ENCODE measurements at regions not wholly inside any gene's neighbourhood (a gene's known extent, or its start where the extent isn't known, plus 50 kb on each side); places are given as distances from the start of the nearest gene placed in this dataset.

DNA sequence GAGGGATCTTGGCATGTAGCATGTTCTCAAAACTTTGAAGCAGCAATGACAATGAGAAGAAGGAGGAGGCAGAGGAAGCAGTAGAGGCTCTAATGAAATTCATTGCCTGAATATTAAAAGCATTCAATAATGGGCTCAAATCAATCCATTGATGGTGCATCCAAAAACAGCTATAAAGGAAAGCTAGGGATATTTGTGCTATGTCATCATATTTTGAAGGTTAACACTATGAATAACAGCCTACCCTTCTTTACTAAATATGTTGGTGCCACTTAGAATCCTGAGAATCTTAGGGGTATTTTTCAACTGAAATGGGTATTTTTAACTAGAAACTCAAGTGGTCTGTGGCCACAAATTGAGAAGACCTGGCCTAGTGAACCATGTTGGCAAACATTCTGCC lies 153.7 kb downstream of the SETD4 start:
- Histone ChIP-seq H3K27ac (no peak overlapping the region), H3K36me3 (no peaks in the 10 kb centered on the region), H3K4me3 (no peak overlapping the region), H3K9me3 (no peaks in the 10 kb centered on the region), H3K4me1 (no peaks in the 10 kb centered on the region), H3K27me3 (no peaks in the 10 kb centered on the region)
- DNase-seq (no peak), ATAC-seq (no peak), FAIRE-seq (no peak)
- intact Hi-C loops (cut with DNase I) = no loop called here
- TF ChIP-seq, protein P1, sequence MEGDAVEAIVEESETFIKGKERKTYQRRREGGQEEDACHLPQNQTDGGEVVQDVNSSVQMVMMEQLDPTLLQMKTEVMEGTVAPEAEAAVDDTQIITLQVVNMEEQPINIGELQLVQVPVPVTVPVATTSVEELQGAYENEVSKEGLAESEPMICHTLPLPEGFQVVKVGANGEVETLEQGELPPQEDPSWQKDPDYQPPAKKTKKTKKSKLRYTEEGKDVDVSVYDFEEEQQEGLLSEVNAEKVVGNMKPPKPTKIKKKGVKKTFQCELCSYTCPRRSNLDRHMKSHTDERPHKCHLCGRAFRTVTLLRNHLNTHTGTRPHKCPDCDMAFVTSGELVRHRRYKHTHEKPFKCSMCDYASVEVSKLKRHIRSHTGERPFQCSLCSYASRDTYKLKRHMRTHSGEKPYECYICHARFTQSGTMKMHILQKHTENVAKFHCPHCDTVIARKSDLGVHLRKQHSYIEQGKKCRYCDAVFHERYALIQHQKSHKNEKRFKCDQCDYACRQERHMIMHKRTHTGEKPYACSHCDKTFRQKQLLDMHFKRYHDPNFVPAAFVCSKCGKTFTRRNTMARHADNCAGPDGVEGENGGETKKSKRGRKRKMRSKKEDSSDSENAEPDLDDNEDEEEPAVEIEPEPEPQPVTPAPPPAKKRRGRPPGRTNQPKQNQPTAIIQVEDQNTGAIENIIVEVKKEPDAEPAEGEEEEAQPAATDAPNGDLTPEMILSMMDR (IDR thresholded peaks at IDR 0.05) = no peak

DNA sequence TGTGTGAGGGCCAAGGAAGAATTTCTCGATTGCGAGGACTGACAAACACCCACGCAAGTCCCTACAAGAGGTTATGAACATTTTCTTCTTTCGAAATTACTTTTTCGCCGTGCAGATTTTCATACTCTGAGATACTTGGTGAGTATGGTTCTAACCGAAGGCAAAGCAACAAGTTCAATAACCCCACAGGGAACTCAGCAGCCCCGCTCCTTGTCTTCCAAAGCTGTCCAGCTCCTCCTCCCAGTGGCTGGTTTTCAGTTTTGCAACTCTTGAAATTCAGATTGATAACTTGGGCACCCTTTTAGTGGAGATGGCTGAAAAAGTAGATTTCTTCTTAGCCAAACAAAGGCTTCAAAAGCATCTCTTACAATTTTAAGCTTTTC lies 154.4 kb downstream of the SETD4 start:
- TF ChIP-seq, protein P1 (IDR thresholded peaks at IDR 0.05) = no peak
- FAIRE-seq (no peak), DNase-seq (no peak), ATAC-seq (no peak)
- Histone ChIP-seq H3K36me3 (no peaks in the 10 kb centered on the region), H3K4me1 (no peaks in the 10 kb centered on the region), H3K27ac (no peak overlapping the region), H3K9me3 (no peaks in the 10 kb centered on the region), H3K27me3 (no peaks in the 10 kb centered on the region), H3K4me3 (no peak overlapping the region)
- intact Hi-C loops (cut with DNase I) = no loop called here
- WGBS, 2 donors = 88 to 91% methylated on average over 8 of the region's 8 CpGs

DNA sequence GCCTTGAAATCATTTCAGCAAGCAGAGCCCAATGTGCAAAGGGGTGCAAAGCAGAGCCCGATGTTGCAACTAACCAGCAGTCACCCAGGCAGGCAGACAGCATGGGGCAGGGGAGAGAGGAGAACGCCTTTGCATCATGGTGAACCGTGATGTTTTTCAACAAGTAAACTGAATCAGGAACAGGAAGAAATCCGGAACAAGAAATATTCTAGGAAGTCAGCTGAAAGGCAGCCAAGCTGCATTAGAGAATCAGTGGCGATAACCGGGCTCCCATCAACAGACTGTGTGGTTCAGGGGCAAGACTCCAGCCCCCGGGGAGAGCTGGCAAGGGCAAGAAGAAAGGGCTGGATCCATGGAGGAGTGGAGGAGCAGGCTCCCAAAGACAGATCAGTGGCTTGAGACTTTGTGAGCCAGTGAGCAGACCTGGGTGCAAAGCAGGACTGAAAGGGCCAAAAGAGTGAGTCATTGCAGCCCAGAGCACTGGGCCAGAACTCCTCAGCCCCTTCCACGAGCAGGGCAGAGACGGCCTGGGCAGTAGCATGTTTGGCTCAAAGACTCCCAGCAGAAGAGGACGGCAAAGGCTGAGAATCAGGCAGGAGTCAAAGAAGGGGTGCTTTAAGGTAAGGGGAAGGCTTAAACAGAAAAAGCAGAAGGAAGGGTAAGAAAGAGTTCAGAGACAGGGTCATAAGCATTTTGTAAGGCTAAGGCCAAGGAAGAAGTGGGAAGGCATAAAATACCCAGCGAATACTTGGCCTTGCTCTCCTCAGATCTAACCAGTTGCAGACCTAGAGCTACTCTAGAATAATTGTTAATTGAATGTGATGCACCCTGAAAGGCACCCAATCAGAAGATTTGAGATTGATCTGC lies 155.0 kb downstream of the SETD4 start:
- 73 to 78% methylated on average over 11 of the region's 11 CpGs for WGBS, 2 donors
- no peak overlapping the region for H3K27ac ChIP-seq
- FAIRE-seq = no peak

DNA sequence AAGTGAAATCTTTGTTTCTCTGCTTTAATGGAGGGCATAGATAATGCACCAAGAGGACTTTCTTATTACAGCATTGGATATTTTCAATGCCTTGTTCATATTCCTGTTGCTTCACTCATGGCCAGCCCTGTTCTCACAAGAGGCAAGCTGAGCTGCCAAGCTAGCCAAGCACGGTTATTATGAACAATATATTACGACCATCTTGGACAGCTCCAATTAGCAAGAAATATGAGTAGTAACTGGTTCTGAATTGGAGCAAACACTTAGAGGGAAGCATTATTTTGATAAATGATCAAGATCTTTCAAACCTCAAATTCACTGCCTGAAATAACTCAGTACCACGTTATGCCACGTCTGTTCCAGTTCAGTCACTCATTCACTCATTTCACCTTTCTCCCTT lies 159.8 kb downstream of the SETD4 start:
- whole genome bisulfite sequencing, 2 donors = 44 to 46% methylated on average over 4 of the region's 4 CpGs
- FAIRE-seq = no peak
- Histone ChIP-seq H3K36me3 (no peaks in the 10 kb centered on the region), H3K9me3 (no peaks in the 10 kb centered on the region), H3K27ac (no peak overlapping the region), H3K27me3 (no peaks in the 10 kb centered on the region), H3K4me1 (no peaks in the 10 kb centered on the region), H3K4me3 (no peak overlapping the region)
- no peak for ATAC-seq
- intact Hi-C loops (cut with DNase I) = no loop called here
- TF ChIP-seq, protein P1 (IDR thresholded peaks at IDR 0.05) = no peak
- no peak for DNase-seq

More for the DNA sequence above, 155.0 kb downstream of the SETD4 start:
- intact Hi-C loops (cut with DNase I) = no loop called here
- Histone ChIP-seq H3K27me3 (no peaks in the 10 kb centered on the region), H3K4me3 (no peak overlapping the region), H3K9me3 (no peaks in the 10 kb centered on the region), H3K36me3 (no peaks in the 10 kb centered on the region), H3K4me1 (no peaks in the 10 kb centered on the region)
- TF ChIP-seq, protein P1 (IDR thresholded peaks at IDR 0.05) = no peak
- DNase-seq (no peak), ATAC-seq (peak in 3 of 4 donors; percentile 31 to 72 (median 61))

DNA sequence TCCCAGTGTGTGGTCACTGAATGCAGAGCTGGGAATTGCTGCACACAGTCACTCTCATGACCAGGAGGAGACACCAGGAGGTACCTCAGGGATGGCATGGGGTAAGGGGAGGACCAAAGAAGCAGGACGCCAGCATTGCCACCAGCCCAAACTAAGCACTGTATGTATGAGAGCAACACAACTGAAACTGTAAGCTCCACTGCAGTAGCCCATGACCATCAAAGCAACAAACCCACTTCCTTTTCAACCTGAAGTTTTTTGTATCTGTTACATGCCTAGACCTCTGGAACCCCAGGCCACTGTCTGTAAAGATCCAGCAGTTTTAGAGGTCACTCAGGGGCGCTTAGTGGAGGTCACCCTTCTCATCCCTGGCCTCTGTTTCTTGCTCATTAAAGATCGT lies 164.3 kb downstream of the SETD4 start:
- ATAC-seq (no peak), DNase-seq (no peak), FAIRE-seq (no peak)
- Histone ChIP-seq H3K9me3 (no peaks in the 10 kb centered on the region), H3K4me3 (no peak overlapping the region), H3K27ac (no peak overlapping the region), H3K4me1 (no peaks in the 10 kb centered on the region), H3K36me3 (no peaks in the 10 kb centered on the region), H3K27me3 (no peaks in the 10 kb centered on the region)
- WGBS, 2 donors = 74 to 78% methylated on average over 3 of the region's 3 CpGs
- TF ChIP-seq, protein P1 (IDR thresholded peaks at IDR 0.05) = no peak
- intact Hi-C loops (cut with DNase I) = no loop called here

All from pancreas (tissue), 10 donors.